ENCODE measurements at regions not wholly inside any gene's neighbourhood (a gene's known extent, or its start where the extent isn't known, plus 50 kb on each side); places are given as distances from the start of the nearest gene placed in this dataset.

DNA sequence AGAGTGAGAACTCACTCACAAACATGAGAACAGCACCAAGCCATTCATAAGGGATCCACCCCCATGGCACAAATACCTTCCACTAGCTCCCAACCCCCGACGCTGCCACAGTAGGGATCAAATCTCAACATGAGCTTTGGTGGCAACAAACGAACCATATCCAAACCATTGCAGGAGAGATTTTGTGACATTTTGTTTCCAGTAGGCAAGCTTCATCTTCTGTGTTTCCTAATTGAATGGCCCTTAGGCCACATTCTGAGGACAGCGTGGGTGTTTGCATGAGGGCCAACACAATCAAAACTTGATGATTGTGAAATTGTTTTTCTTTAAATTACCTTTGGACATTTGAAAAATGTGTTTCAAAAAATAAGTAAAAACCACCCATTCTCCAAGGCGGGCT, 102.6 kb upstream of the LNX1 start:
- TF ChIP-seq CTCF (IDR thresholded peaks at IDR 0.05) (no peak), EP300 (IDR thresholded peaks at IDR 0.05) (no peak)
